ENCODE measurements at regions not wholly inside any gene's neighbourhood (a gene's known extent, or its start where the extent isn't known, plus 50 kb on each side); places are given as distances from the start of the nearest gene placed in this dataset.

- intact Hi-C loops (cut with micrococcal nuclease; ENCODE audit: unreplicated experiment), result loop anchor here (5.0 kb wide), 2 partner anchors 639 to 1329 kb away; no protein-coding TSS in a partner anchor
- no TSS peak for BruUV-seq (replicated peaks)
- TF ChIP-seq CTCF (IDR thresholded peaks at IDR 0.05; ENCODE audit: unreplicated experiment), result no peak
- DNase-seq, result no peak
- no peaks in the 10 kb centered on the region for H3K27me3 Mint-ChIP-seq (ENCODE audit: unreplicated experiment)
- no peaks in the 10 kb centered on the region for H3K4me1 Mint-ChIP-seq (ENCODE audit: low read depth, unreplicated experiment)
- CTCF ChIA-PET, result no interaction called here
- H3K4me3 Mint-ChIP-seq (ENCODE audit: low read depth, unreplicated experiment), result no peak overlapping the region
- H3K9me3 Mint-ChIP-seq (ENCODE audit: low read depth, unreplicated experiment), result no peaks in the 10 kb centered on the region
- H3K27ac Mint-ChIP-seq (ENCODE audit: unreplicated experiment), result no peak overlapping the region
- H3K36me3 Mint-ChIP-seq (ENCODE audit: insufficient read depth, unreplicated experiment), result no peaks in the 10 kb centered on the region
These were observed 499.2 kb upstream of the FAM98A start for GRCh38 chr2:34098256-34098655.

- no peak overlapping the region for H3K4me3 Mint-ChIP-seq (ENCODE audit: low read depth, unreplicated experiment)
- H3K9me3 Mint-ChIP-seq (ENCODE audit: low read depth, unreplicated experiment), result no peaks in the 10 kb centered on the region
- no peaks in the 10 kb centered on the region for H3K27me3 Mint-ChIP-seq (ENCODE audit: unreplicated experiment)
- intact Hi-C loops (cut with micrococcal nuclease; ENCODE audit: unreplicated experiment), result loop anchor here (1.0 to 5.0 kb wide), 4 partner anchors 474 to 1331 kb away; no protein-coding TSS in a partner anchor
- no TSS peak for BruUV-seq (replicated peaks)
- peak; percentile 57 for DNase-seq
- peak; percentile 69 for TF ChIP-seq CTCF (IDR thresholded peaks at IDR 0.05; ENCODE audit: unreplicated experiment)
- H3K27ac Mint-ChIP-seq (ENCODE audit: unreplicated experiment), result no peak overlapping the region
- CTCF ChIA-PET, result interaction anchor here (1.1 kb wide), 1 partner anchor 18 kb away, joined by 3 read pairs; no protein-coding TSS in a partner anchor
- no peaks in the 10 kb centered on the region for H3K36me3 Mint-ChIP-seq (ENCODE audit: insufficient read depth, unreplicated experiment)
- no peaks in the 10 kb centered on the region for H3K4me1 Mint-ChIP-seq (ENCODE audit: low read depth, unreplicated experiment)
These were observed 497.6 kb upstream of the FAM98A start for GRCh38 chr2:34096562-34097171.

GRCh38 chr2:34093790-34094189 is 494.7 kb upstream of the FAM98A start:
- H3K4me1 Mint-ChIP-seq (ENCODE audit: low read depth, unreplicated experiment), result no peaks in the 10 kb centered on the region
- H3K27ac Mint-ChIP-seq (ENCODE audit: unreplicated experiment), result no peak overlapping the region
- intact Hi-C loops (cut with micrococcal nuclease; ENCODE audit: unreplicated experiment), result no loop called here
- no peaks in the 10 kb centered on the region for H3K27me3 Mint-ChIP-seq (ENCODE audit: unreplicated experiment)
- no peaks in the 10 kb centered on the region for H3K9me3 Mint-ChIP-seq (ENCODE audit: low read depth, unreplicated experiment)
- no TSS peak for BruUV-seq (replicated peaks)
- CTCF ChIA-PET, result no interaction called here
- H3K36me3 Mint-ChIP-seq (ENCODE audit: insufficient read depth, unreplicated experiment), result no peaks in the 10 kb centered on the region
- no peak for DNase-seq
- TF ChIP-seq CTCF (IDR thresholded peaks at IDR 0.05; ENCODE audit: unreplicated experiment), result no peak
- H3K4me3 Mint-ChIP-seq (ENCODE audit: low read depth, unreplicated experiment), result no peak overlapping the region

- Mint-ChIP-seq H3K9me3 (ENCODE audit: low read depth, unreplicated experiment) (peaks cover 8% of the 10 kb centered on the region), H3K27me3 (ENCODE audit: unreplicated experiment) (no peaks in the 10 kb centered on the region), H3K27ac (ENCODE audit: unreplicated experiment) (no peak overlapping the region), H3K4me3 (ENCODE audit: low read depth, unreplicated experiment) (no peak overlapping the region), H3K4me1 (ENCODE audit: low read depth, unreplicated experiment) (no peaks in the 10 kb centered on the region), H3K36me3 (ENCODE audit: insufficient read depth, unreplicated experiment) (no peaks in the 10 kb centered on the region)
- TF ChIP-seq CTCF (IDR thresholded peaks at IDR 0.05; ENCODE audit: unreplicated experiment), result no peak
- CTCF ChIA-PET, result interaction anchor here (0.7 kb wide), 1 partner anchor 326 kb away, joined by 3 read pairs; no protein-coding TSS in a partner anchor
- no TSS peak for BruUV-seq (replicated peaks)
- intact Hi-C loops (cut with micrococcal nuclease; ENCODE audit: unreplicated experiment), result no loop called here
- no peak for DNase-seq
These were observed 471.1 kb upstream of the FAM98A start for GRCh38 chr2:34070196-34070595.
